WERI-Rb-1 (cell line): ENCODE measurements at regions not wholly inside any gene's neighbourhood (a gene's known extent, or its start where the extent isn't known, plus 50 kb on each side); places are given as distances from the start of the nearest gene placed in this dataset.

Source experiments
- DNase-seq: peaks from one replicate; pipeline ENCODE4 v3.0.0-alpha.2; 2020
- H3K27ac ChIP-seq: fragments of 250-450 bp; sonication (Bioruptor Pico); 2 replicates; pipeline ENCODE4 v1.5.1; 2020; ENCODE audit warnings: mild to moderate bottlenecking, moderate library complexity
- H3K27me3 ChIP-seq: fragments of 250-450 bp; sonication (Bioruptor Pico); 2 replicates; pipeline ENCODE4 v1.5.1; 2021; ENCODE audit warnings: mild to moderate bottlenecking, low read depth, moderate library complexity; ENCODE audit not compliant: insufficient read depth, severe bottlenecking
- H3K36me3 ChIP-seq: fragments of 250-450 bp; sonication (Bioruptor Pico); 2 replicates; pipeline ENCODE4 v1.5.1; 2020; ENCODE audit warnings: mild to moderate bottlenecking, moderate library complexity
- H3K4me3 ChIP-seq: 2 replicates; pipeline ENCODE4 v1.5.1; 2011; ENCODE audit warnings: low read depth, mild to moderate bottlenecking, control low read depth, low read length
- H3K9me3 ChIP-seq: fragments of 250-450 bp; sonication (Bioruptor Pico); 2 replicates; pipeline ENCODE4 v1.5.1; 2021; ENCODE audit warnings: mild to moderate bottlenecking, moderate library complexity; ENCODE audit not compliant: severe bottlenecking
- TF ChIP-seq, protein P1 (sequence below): IDR thresholded peaks from 2 replicates; pipeline ENCODE4 v1.5.1; 2011; ENCODE audit warnings: low read depth, mild to moderate bottlenecking, control low read depth, inconsistent platforms, low read length

DNA sequence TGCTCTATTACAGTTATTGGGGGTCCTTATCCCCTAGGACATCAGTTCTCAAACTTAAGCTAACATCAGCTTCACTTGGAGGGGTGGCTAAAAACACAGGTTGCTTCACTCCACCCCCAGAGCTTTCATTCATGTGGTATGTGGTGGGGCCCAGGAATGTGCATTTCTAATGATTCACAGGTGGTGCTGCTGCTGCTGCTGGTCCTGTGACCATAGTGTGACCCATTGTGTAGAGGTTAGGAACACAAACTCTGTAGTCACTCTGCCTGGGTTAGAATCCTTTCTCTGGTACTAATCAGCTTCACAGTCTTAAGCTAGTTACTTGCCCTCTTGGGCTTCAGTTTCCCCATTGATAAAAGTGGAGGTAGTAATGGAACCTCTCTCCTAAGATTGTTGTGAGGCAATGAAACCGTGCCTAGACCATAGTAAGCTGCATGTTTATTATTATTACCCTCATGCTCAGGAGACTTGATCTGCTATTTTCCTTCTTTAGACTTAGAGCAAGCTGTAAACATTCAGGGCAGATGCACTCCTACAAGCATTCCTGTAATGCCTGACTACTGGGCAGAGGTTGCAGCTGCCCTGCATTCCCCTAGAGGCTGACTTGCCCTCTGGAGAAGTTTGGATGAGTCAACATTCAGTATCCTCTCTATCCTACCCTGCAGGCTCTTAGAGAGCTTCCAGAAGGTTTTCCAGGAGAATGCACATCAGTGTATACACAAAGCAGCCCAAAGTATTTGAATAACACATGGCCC, 94.1 kb upstream of the ACSL4 start:
- no peak overlapping the region for H3K4me3 ChIP-seq
- DNase-seq, result no peak
- H3K36me3 ChIP-seq, result no peaks in the 10 kb centered on the region
- peaks cover 16% of the 10 kb centered on the region for H3K27me3 ChIP-seq
- no peaks in the 10 kb centered on the region for H3K9me3 ChIP-seq
- no peak overlapping the region for H3K27ac ChIP-seq
- TF ChIP-seq, protein P1, sequence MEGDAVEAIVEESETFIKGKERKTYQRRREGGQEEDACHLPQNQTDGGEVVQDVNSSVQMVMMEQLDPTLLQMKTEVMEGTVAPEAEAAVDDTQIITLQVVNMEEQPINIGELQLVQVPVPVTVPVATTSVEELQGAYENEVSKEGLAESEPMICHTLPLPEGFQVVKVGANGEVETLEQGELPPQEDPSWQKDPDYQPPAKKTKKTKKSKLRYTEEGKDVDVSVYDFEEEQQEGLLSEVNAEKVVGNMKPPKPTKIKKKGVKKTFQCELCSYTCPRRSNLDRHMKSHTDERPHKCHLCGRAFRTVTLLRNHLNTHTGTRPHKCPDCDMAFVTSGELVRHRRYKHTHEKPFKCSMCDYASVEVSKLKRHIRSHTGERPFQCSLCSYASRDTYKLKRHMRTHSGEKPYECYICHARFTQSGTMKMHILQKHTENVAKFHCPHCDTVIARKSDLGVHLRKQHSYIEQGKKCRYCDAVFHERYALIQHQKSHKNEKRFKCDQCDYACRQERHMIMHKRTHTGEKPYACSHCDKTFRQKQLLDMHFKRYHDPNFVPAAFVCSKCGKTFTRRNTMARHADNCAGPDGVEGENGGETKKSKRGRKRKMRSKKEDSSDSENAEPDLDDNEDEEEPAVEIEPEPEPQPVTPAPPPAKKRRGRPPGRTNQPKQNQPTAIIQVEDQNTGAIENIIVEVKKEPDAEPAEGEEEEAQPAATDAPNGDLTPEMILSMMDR, result no peak

DNA sequence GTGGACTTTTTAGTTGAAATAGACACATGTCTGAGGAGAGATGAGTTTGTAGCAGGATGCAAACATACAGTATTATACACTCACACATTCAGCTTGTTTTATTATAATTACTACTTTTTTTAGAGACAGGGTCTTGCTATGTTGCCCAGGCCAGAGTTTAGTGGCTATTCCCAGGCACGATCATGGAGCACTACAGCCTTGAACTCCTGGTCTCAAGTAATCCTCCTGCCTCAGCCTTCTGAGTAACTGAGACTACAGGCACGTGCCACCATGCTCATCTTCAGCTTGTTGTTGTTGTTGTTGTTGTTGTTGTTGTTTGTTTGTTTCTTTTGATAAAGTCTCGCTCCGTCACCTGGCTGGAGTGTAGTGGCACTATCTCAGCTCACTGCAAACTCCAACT, 94.7 kb upstream of the ACSL4 start:
- Histone ChIP-seq H3K27ac (no peak overlapping the region), H3K36me3 (no peaks in the 10 kb centered on the region), H3K27me3 (peaks cover 16% of the 10 kb centered on the region), H3K4me3 (no peak overlapping the region), H3K9me3 (no peaks in the 10 kb centered on the region)
- TF ChIP-seq, protein P1, result no peak
- no peak for DNase-seq

DNA sequence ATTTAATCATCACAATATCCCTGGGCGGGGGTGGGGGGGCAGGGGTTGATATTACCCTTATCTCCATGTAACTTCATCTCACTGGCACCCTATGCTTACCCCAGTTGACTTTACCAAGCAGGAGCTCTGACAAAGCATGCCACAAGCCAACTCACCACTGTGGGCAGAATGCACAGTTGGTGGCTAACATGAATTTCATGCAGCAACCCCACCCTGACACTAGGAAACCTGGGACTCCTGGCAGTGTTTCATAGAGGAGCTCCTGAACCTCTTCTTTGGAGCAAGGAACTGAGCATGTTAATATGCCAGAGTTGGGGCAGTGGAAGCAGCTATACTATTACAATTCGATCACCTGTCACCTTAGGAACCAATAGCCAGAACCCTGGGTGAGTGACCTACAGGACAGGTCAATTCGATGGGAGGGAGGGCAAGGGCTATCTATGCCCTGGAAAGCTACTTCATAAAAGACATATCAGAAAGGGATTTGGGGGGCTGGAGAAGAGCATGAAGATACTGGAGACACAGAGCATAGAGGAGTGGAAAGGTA, 97.2 kb upstream of the ACSL4 start:
- H3K9me3 ChIP-seq, result no peaks in the 10 kb centered on the region
- H3K27ac ChIP-seq, result no peak overlapping the region
- DNase-seq, result no peak
- H3K27me3 ChIP-seq, result peaks cover 12% of the 10 kb centered on the region
- no peaks in the 10 kb centered on the region for H3K36me3 ChIP-seq
- TF ChIP-seq, protein P1, result no peak
- no peak overlapping the region for H3K4me3 ChIP-seq

DNA sequence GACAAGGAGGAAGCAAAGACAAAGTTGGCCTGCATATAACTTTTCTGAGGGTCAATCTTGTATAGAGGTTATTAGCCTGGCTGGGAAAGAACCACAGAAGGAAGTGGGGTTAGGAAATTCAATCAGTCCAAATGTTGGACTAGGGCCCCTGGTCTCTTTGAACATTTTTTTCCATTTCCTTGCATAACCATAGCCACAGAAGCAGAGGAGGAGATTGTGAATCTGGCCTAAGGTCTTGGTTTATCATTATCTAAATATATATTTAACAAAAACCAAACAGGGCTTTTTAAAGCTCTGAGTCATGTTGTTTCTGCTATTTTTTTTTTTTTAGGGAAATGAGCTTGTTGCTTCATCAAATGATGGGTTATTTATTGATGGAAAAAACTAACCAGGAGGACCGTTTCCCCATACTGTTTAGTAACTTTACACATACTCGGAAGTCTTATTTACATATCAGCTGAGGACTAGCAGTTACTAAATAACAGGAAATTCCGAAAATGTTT, 97.7 kb upstream of the ACSL4 start:
- Histone ChIP-seq H3K9me3 (no peaks in the 10 kb centered on the region), H3K27me3 (peaks cover 16% of the 10 kb centered on the region), H3K4me3 (no peak overlapping the region), H3K36me3 (no peaks in the 10 kb centered on the region), H3K27ac (no peak overlapping the region)
- no peak for DNase-seq
- TF ChIP-seq, protein P1, result no peak

DNA sequence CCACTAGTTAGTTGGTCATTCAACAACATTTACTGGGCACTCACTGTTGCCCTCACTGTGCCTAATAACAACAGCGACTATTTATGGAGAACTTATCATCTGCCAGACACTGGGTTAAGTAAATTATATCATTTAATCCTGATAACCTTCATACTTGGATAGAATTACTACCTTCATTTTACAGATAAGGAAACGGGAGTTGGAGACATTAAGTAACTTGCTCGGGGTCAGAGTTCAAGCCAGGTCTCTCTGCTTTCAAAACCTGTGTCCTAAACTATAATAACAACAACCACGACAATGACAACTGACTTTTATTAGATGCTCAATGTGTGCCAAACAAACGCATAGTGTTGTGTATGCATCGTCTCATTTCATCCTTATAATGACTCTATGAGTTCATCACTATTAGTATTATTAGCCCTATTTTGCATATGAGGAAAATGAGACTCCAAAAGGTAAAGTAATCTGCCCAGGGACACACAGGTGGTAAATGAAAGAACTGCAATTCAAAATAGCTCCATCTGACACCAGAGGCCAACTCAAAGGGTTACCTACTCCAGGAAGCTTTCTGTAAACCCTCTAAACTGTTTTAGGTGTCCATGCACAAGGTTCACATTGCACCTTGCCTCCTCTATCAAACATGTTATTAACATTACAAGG, 98.4 kb upstream of the ACSL4 start:
- H3K27me3 ChIP-seq, result peaks cover 16% of the 10 kb centered on the region
- TF ChIP-seq, protein P1, result no peak
- H3K27ac ChIP-seq, result no peak overlapping the region

More for the DNA sequence above, 98.4 kb upstream of the ACSL4 start:
- no peak for DNase-seq
- Histone ChIP-seq H3K9me3 (no peaks in the 10 kb centered on the region), H3K4me3 (no peak overlapping the region), H3K36me3 (no peaks in the 10 kb centered on the region)
